HepG2 (cell line): ENCODE measurements at regions not wholly inside any gene's neighbourhood (a gene's known extent, or its start where the extent isn't known, plus 50 kb on each side); places are given as distances from the start of the nearest gene placed in this dataset.

Experiments
- TGIF2 ChIP-seq: IDR thresholded peaks from 2 replicates; pipeline ENCODE4 v1.6.1; 2016; ENCODE audit warnings: control low read depth, missing compliant biosample characterization
- ZBTB10 ChIP-seq: sonication (generic); formaldehyde crosslinking; IDR thresholded peaks from 2 replicates; pipeline ENCODE4 v1.4.0; 2020; ENCODE audit warnings: missing genetic modification reagents, borderline replicate concordance
- ZFP36 ChIP-seq: fragments of 150-350 bp; IDR thresholded peaks from 2 replicates; pipeline ENCODE4 v1.6.1; 2018; ENCODE audit warnings: borderline replicate concordance, low read length, low read depth; ENCODE audit not compliant: partially characterized antibody
- ZMAT3 ChIP-seq: sonication (generic); formaldehyde crosslinking; conservative IDR thresholded peaks from 2 replicates; pipeline ENCODE4 v1.7.0; 2021; ENCODE audit warnings: missing genetic modification reagents
- ZNF224 ChIP-seq: sonication (generic); formaldehyde crosslinking; IDR thresholded peaks from 2 replicates; pipeline ENCODE4 v1.5.0; 2020; ENCODE audit warnings: mild to moderate bottlenecking, missing genetic modification reagents
- ZNF713 ChIP-seq: sonication (generic); formaldehyde crosslinking; IDR thresholded peaks from 2 replicates; pipeline ENCODE4 v1.4.0; 2020; ENCODE audit warnings: mild to moderate bottlenecking, missing genetic modification reagents
- TF ChIP-seq, protein P1 (sequence below): sonication (generic); formaldehyde crosslinking; IDR thresholded peaks from 2 replicates; pipeline ENCODE4 v1.4.0; 2020; ENCODE audit warnings: mild to moderate bottlenecking, missing genetic modification reagents
- TF ChIP-seq, protein P2 (sequence below): IDR thresholded peaks from 2 replicates; pipeline ENCODE4 v1.6.1; 2016; ENCODE audit warnings: missing biosample characterization, missing genetic modification reagents, low read depth
- TF ChIP-seq, protein P3 (sequence below): sonication (generic); formaldehyde crosslinking; conservative IDR thresholded peaks from 2 replicates; pipeline ENCODE4 v1.4.0; 2020; ENCODE audit warnings: missing genetic modification reagents

DNA sequence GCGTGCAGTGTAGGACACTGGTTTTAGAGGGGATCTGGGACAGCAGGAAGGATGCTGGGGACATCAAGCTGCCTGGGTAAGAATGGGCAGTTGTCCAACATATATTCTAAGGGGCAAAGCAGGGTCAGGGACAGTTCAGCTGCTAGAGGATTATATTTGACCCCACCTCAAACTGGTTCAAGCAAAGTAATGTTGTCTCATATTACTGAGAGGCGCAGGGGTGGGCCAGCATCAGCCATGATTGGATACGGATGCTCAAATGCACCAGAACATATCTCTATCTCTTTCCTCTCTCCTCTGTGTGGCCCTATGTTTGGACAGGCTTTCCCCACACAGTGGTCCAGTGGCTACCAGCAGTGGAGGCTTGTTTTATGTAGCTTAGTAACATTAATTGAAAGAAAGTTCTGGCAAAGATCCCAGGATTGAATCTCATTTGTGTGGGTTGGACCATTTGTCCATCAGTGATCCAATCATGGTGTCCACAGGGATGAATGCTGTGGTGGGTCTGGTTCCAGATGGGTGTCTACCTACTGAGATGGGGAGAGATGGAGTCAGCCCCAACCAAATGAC, 49.8 kb upstream of the RGMA start (continued):
- TF ChIP-seq, protein P1, sequence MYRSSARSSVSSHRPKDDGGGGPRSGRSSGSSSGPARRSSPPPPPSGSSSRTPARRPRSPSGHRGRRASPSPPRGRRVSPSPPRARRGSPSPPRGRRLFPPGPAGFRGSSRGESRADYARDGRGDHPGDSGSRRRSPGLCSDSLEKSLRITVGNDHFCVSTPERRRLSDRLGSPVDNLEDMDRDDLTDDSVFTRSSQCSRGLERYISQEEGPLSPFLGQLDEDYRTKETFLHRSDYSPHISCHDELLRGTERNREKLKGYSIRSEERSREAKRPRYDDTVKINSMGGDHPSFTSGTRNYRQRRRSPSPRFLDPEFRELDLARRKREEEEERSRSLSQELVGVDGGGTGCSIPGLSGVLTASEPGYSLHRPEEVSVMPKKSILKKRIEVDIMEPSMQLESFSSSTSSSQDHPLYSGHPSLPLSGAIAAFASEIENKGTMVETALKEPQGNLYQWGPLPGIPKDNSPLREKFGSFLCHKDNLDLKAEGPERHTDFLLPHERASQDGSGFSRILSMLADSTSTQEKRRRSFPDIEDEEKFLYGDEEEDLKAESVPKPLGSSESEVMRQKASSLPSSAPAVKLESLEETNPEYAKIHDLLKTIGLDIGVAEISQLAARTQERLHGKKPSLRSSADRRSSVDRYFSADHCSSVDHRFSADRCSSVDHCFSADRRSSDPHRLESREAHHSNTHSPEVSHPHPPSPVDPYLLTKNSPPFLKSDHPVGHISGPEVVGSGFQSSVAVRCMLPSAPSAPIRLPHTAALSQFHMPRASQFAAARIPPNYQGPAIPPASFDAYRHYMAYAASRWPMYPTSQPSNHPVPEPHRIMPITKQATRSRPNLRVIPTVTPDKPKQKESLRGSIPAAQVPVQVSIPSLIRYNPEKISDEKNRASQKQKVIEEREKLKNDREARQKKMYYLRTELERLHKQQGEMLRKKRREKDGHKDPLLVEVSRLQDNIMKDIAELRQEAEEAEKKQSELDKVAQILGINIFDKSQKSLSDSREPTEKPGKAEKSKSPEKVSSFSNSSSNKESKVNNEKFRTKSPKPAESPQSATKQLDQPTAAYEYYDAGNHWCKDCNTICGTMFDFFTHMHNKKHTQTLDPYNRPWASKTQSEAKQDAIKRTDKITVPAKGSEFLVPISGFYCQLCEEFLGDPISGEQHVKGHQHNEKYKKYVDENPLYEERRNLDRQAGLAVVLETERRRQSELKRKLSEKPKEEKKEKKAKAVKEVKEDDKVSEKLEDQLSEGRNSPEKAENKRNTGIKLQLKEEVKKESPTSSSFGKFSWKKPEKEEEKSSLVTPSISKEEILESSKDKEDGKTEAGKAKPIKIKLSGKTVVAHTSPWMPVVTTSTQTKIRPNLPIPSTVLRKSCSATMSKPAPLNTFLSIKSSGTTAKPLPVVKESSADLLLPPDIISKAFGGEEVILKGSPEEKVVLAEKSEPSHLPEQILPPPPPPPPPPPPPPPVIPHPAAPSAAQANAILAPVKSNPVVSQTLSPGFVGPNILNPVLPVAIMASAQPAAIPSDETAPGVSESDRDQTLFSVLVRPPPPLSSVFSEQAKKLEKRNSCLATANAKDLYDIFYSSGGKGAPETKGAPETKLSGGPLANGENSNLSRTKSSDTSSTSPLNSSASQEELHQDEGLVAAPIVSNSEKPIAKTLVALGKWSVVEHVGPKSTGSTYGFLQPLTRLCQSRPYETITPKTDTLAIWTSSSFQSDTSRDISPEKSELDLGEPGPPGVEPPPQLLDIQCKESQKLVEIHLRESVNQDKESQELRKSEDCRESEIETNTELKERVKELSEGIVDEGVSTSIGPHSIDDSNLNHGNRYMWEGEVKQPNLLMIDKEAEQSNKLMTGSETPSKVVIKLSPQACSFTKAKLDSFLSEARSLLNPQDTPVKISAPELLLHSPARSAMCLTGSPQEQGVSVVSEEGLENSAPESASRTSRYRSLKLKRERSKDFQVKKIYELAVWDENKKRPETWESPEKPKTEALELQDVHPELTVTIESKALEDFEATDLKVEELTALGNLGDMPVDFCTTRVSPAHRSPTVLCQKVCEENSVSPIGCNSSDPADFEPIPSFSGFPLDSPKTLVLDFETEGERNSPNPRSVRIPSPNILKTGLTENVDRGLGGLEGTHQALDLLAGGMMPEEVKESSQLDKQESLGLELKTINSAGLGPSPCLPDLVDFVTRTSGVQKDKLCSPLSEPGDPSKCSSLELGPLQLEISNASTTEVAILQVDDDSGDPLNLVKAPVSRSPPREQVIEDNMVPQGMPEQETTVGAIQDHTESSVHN (CRISPR knock-in tag) = no peak
- no peak for TF ChIP-seq ZFP36
- TF ChIP-seq, protein P2, sequence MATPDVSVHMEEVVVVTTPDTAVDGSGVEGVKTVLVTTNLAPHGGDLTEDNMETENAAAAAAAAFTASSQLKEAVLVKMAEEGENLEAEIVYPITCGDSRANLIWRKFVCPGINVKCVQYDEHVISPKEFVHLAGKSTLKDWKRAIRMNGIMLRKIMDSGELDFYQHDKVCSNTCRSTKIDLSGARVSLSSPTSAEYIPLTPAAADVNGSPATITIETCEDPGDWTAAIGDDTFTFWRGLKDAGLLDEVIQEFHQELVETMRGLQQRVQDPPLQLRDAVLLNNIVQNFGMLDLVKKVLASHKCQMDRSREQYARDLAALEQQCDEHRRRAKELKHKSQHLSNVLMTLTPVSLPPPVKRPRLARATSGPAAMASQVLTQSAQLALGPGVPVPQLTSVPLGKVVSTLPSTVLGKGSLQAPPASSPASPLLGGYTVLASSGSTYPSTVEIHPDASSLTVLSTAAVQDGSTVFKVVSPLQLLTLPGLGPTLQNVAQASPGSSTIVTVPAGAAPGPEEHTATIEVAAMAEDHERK (CRISPR knock-in tag) = no peak
- TF ChIP-seq, protein P3, sequence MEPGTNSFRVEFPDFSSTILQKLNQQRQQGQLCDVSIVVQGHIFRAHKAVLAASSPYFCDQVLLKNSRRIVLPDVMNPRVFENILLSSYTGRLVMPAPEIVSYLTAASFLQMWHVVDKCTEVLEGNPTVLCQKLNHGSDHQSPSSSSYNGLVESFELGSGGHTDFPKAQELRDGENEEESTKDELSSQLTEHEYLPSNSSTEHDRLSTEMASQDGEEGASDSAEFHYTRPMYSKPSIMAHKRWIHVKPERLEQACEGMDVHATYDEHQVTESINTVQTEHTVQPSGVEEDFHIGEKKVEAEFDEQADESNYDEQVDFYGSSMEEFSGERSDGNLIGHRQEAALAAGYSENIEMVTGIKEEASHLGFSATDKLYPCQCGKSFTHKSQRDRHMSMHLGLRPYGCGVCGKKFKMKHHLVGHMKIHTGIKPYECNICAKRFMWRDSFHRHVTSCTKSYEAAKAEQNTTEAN = no peak
- TF ChIP-seq ZMAT3 (CRISPR knock-in tag) = no peak
- TF ChIP-seq TGIF2 (CRISPR knock-in tag) = no peak
- no peak for TF ChIP-seq ZBTB10 (CRISPR knock-in tag)
- TF ChIP-seq ZNF224 (CRISPR knock-in tag) = no peak
- no peak for TF ChIP-seq ZNF713 (CRISPR knock-in tag)
